ENCODE measurements at regions not wholly inside any gene's neighbourhood (a gene's known extent, or its start where the extent isn't known, plus 50 kb on each side); places are given as distances from the start of the nearest gene placed in this dataset.

- Histone ChIP-seq H3K4me2 (peak overlapping the region in 4 of 11 experiments; percentile 57 to 84 (median 78); a peak in 4 of 22 replicates), H3K27ac (0 out of 22 replicates have a peak overlapping the region, but pooled peaks of 1 of the 11 experiments have one; percentile 71), H3K4me1 (peaks cover 0 to 38% (median 30%) of the 10 kb centered on the region in 10 experiments; a peak in 16 of 20 replicates), H3K36me3 (no peaks in the 10 kb centered on the region), H4K20me1 (no peaks in the 10 kb centered on the region), H3K27me3 (no peaks in the 10 kb centered on the region), H3K9ac (no peak overlapping the region), H3K9me3 (replicated peaks in 1 of 11) (peaks cover 0 to 10% (median 0%) of the 10 kb centered on the region in 11 experiments; a peak in 7 of 22 replicates), H3K4me3 (no peak overlapping the region)
- peak in 6 of 11 experiments; percentile 11 to 84 (median 42); a peak in 7 of 22 replicates for TF ChIP-seq Cebpa-rat (IDR thresholded peaks at IDR 0.05)
These were observed 79.3 kb upstream of the PROX1 start for GRCh38 chr1:213908521-213908920.

DNA sequence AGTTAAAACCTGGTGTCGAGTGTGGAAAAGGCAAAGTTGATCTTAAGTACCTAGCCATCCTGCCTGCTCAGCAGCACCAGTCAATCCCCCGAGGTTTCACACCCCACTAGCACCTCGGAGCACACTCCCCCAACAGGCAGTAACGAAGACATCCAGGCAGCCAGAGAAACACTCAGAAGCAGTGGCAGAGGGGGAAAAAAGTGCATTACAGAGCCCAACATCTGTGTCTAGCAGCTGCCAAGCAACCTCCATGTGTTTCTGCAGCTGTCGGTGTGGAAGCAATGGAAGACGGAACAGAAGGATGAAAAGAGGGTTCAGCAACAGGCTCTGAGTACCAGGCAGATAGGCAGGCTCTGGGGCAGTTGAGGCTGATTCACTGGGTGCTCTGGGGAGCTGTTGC lies 73.4 kb upstream of the PROX1 start:
- Histone ChIP-seq H3K4me1 (peaks cover 0 to 38% (median 32%) of the 10 kb centered on the region in 10 experiments; a peak in 16 of 20 replicates), H3K4me2 (peak overlapping the region in 7 of 11 experiments; percentile 9 to 52 (median 33); a peak in 11 of 22 replicates), H3K9me3 (replicated peaks in 1 of 11) (no peaks in the 10 kb centered on the region), H3K9ac (no peak overlapping the region), H3K27me3 (no peaks in the 10 kb centered on the region), H3K27ac (no peak overlapping the region), H4K20me1 (no peaks in the 10 kb centered on the region), H3K36me3 (no peaks in the 10 kb centered on the region), H3K4me3 (no peak overlapping the region)
- no peak for TF ChIP-seq Cebpa-rat (IDR thresholded peaks at IDR 0.05)

- Histone ChIP-seq H4K20me1 (no peaks in the 10 kb centered on the region), H3K9ac (no peak overlapping the region), H3K4me2 (no peak overlapping the region), H3K4me3 (no peak overlapping the region), H3K36me3 (no peaks in the 10 kb centered on the region), H3K27ac (no peak overlapping the region), H3K27me3 (no peaks in the 10 kb centered on the region), H3K4me1 (no peaks in the 10 kb centered on the region), H3K9me3 (replicated peaks in 1 of 11) (no peaks in the 10 kb centered on the region)
- TF ChIP-seq Cebpa-rat (IDR thresholded peaks at IDR 0.05): no peak
These were observed 66.5 kb upstream of the PROX1 start for GRCh38 chr1:213921311-213921710.

DNA sequence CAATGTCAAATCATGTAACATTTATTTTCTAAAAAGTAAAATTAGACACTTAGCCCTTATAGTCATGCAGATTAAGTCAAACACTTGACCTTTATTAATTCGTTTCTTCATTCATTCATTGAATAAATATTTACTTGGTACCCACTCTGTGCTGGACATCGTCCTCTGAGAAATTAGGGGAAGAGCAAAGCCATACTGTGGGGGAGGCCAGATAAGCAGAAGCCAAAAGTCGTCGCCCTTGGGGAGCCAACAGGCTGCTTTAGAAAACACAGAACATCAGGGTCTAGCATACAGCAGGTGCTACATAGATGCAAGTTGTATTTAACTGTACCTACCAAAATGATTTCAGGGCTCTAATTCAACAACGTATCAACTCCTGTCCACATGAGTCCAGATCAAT lies 66.1 kb upstream of the PROX1 start:
- H3K4me3 ChIP-seq: no peak overlapping the region
- no peaks in the 10 kb centered on the region for H3K36me3 ChIP-seq
- no peak for TF ChIP-seq Cebpa-rat (IDR thresholded peaks at IDR 0.05)

DNA sequence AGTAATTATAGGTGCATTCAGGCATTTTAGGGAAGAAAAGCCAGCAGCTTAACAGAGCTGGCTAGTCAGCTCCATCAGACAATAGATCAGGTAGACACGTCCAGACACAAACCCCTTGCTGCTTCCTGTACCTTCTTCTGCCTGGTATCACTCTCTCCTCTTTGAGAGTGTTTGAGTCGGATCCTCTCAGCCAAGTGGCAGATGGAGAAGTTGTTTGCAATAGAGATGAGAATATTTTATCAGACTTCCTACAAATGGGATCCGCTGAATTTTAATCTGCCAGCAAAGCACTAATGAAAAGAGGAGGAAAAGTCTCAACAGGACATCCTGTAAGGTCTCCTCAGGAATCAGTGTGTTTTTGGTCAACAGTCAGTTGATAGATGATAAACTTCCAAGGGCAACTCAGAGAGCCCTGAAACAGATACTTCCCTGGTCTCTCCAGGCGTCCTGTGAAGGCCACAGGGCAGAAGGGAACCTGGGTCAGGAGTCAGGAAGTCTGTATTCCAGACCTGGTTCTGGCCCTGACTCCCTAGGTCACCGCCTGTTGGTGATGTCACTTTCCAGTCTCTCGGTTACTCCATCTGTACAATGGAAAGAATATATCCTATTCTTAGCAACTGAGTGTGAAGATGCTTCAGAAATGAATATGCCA lies 62.1 kb upstream of the PROX1 start:
- H3K27me3 ChIP-seq: no peaks in the 10 kb centered on the region
- no peaks in the 10 kb centered on the region for H3K36me3 ChIP-seq
- H4K20me1 ChIP-seq: no peaks in the 10 kb centered on the region
- no peak overlapping the region for H3K9ac ChIP-seq
- H3K9me3 ChIP-seq (replicated peaks in 1 of 11): no peaks in the 10 kb centered on the region
- no peak overlapping the region for H3K4me3 ChIP-seq
- no peak overlapping the region for H3K4me2 ChIP-seq
- no peak overlapping the region for H3K27ac ChIP-seq
- TF ChIP-seq Cebpa-rat (IDR thresholded peaks at IDR 0.05): no peak
- no peaks in the 10 kb centered on the region for H3K4me1 ChIP-seq

More for the DNA sequence above, 66.1 kb upstream of the PROX1 start:
- Histone ChIP-seq H3K4me2 (no peak overlapping the region), H4K20me1 (no peaks in the 10 kb centered on the region), H3K9me3 (replicated peaks in 1 of 11) (no peaks in the 10 kb centered on the region), H3K9ac (no peak overlapping the region), H3K27me3 (no peaks in the 10 kb centered on the region), H3K4me1 (no peaks in the 10 kb centered on the region), H3K27ac (no peak overlapping the region)

DNA sequence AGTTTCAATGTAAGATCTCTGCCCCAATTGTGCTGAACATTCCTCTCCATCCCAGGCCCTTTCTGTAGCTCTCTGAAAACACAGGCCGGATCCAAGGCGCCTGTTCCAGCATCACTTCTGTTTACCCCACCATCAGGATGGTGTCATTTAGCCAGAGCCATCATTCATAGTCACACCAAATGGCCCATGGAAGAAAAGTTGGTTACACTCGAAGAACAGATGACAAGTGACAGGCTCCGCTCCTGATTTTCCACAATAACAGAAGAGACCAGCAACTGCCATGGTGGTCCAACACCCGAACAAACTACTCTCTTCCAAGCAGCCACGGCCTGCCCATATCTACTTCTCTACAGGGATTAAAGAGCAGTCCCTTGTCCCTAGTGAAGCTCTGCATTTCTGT lies 59.9 kb upstream of the PROX1 start:
- Histone ChIP-seq H3K27ac (no peak overlapping the region), H3K9ac (no peak overlapping the region), H4K20me1 (no peaks in the 10 kb centered on the region), H3K36me3 (no peaks in the 10 kb centered on the region), H3K4me1 (no peaks in the 10 kb centered on the region), H3K4me3 (no peak overlapping the region), H3K27me3 (no peaks in the 10 kb centered on the region), H3K9me3 (replicated peaks in 1 of 11) (no peaks in the 10 kb centered on the region), H3K4me2 (no peak overlapping the region)
- TF ChIP-seq Cebpa-rat (IDR thresholded peaks at IDR 0.05): no peak

- Histone ChIP-seq H3K4me1 (peaks cover 0 to 1% (median 0%) of the 10 kb centered on the region in 10 experiments; a peak in 2 of 20 replicates), H3K9me3 (replicated peaks in 1 of 11) (no peaks in the 10 kb centered on the region), H3K4me2 (no peak overlapping the region), H4K20me1 (no peaks in the 10 kb centered on the region), H3K36me3 (no peaks in the 10 kb centered on the region), H3K9ac (no peak overlapping the region), H3K27ac (no peak overlapping the region), H3K4me3 (no peak overlapping the region), H3K27me3 (no peaks in the 10 kb centered on the region)
- no peak for TF ChIP-seq Cebpa-rat (IDR thresholded peaks at IDR 0.05)
These were observed 58.4 kb upstream of the PROX1 start for GRCh38 chr1:213929398-213929797.

GRCh38 chr1:213931836-213932235 lies 55.9 kb upstream of the PROX1 start:
- Histone ChIP-seq H3K9ac (no peak overlapping the region), H3K36me3 (no peaks in the 10 kb centered on the region), H3K4me1 (peaks cover 0 to 7% (median 0%) of the 10 kb centered on the region in 10 experiments; a peak in 4 of 20 replicates), H3K4me2 (no peak overlapping the region), H3K27me3 (no peaks in the 10 kb centered on the region), H4K20me1 (no peaks in the 10 kb centered on the region), H3K4me3 (no peak overlapping the region), H3K9me3 (replicated peaks in 1 of 11) (no peaks in the 10 kb centered on the region), H3K27ac (no peak overlapping the region)
- no peak for TF ChIP-seq Cebpa-rat (IDR thresholded peaks at IDR 0.05)

DNA sequence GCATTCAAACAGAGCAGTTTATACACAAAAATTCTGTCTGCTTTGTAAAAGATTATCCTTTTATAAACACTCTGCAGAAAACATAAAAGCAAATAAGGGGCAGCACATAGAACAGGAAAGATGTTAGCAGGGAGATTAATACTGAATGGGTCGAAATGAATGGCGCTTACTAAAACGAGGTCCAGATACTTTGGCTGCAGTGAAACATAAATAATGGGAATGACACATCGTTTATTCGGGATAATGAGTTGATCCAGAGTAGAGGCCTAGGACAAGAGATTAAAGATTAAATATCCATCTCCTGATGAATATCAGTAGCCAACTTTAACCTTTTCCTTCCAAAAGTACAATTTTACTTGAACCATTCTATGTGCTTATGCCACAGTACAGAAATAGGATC lies 54.4 kb upstream of the PROX1 start:
- TF ChIP-seq Cebpa-rat (IDR thresholded peaks at IDR 0.05): no peak
- Histone ChIP-seq H3K4me3 (no peak overlapping the region), H3K4me1 (peaks cover 0 to 7% (median 0%) of the 10 kb centered on the region in 10 experiments; a peak in 4 of 20 replicates), H3K4me2 (no peak overlapping the region), H3K36me3 (no peaks in the 10 kb centered on the region), H4K20me1 (no peaks in the 10 kb centered on the region), H3K27ac (no peak overlapping the region), H3K9me3 (replicated peaks in 1 of 11) (no peaks in the 10 kb centered on the region), H3K9ac (no peak overlapping the region), H3K27me3 (no peaks in the 10 kb centered on the region)

- no peak overlapping the region for H3K9ac ChIP-seq
- H3K27ac ChIP-seq: no peak overlapping the region
- H3K27me3 ChIP-seq: no peaks in the 10 kb centered on the region
- H4K20me1 ChIP-seq: no peaks in the 10 kb centered on the region
- peaks cover 0 to 7% (median 0%) of the 10 kb centered on the region in 10 experiments; a peak in 4 of 20 replicates for H3K4me1 ChIP-seq
- no peak overlapping the region for H3K4me3 ChIP-seq
- H3K9me3 ChIP-seq (replicated peaks in 1 of 11): no peaks in the 10 kb centered on the region
- no peak for TF ChIP-seq Cebpa-rat (IDR thresholded peaks at IDR 0.05)
- peak overlapping the region in 4 of 11 experiments; percentile 5 to 33 (median 18); a peak in 3 of 22 replicates for H3K4me2 ChIP-seq
- no peaks in the 10 kb centered on the region for H3K36me3 ChIP-seq
These were observed 53.1 kb upstream of the PROX1 start for GRCh38 chr1:213934649-213935048.

Measured in BLaER1 treated with 17β-estradiol and CSF1 and Interleukin-3, amounts not matched to agents 10 nM and 100 nM (cell line).